ENCODE measurements at regions not wholly inside any gene's neighbourhood (a gene's known extent, or its start where the extent isn't known, plus 50 kb on each side); places are given as distances from the start of the nearest gene placed in this dataset.

- TF ChIP-seq CTCF (IDR thresholded peaks at IDR 0.05), result no peak
- TF ChIP-seq POLR2A (IDR thresholded peaks at IDR 0.05), result no peak
- TF ChIP-seq EP300 (IDR thresholded peaks at IDR 0.05), result no peak
Observed at GRCh38 chr9:18362166-18362565, 111.8 kb upstream of the ADAMTSL1 start.

Measured in tibial nerve (tissue), 4 donors.